IMR-90 (cell line): ENCODE measurements at regions not wholly inside any gene's neighbourhood (a gene's known extent, or its start where the extent isn't known, plus 50 kb on each side); places are given as distances from the start of the nearest gene placed in this dataset.

Source experiments
- MAZ ChIP-seq: IDR thresholded peaks from 2 replicates; pipeline ENCODE4 v1.6.1; 2012; ENCODE audit warnings: low read depth, mild to moderate bottlenecking, low read length, improper control_type of control experiment, moderate library complexity, borderline replicate concordance
- POLR2A ChIP-seq: IDR thresholded peaks from 2 replicates; pipeline ENCODE4 v1.6.1; 2012; ENCODE audit warnings: mild to moderate bottlenecking, low read depth, low read length
- RAD21 ChIP-seq: IDR thresholded peaks from 2 replicates; pipeline ENCODE4 v1.6.1; 2012; ENCODE audit warnings: low read length, improper control_type of control experiment
- TF ChIP-seq, protein P1 (sequence below): conservative IDR thresholded peaks from 2 replicates; pipeline ENCODE4 v1.5.1; 2012; ENCODE audit warnings: mild to moderate bottlenecking, low read depth, low read length, improper control_type of control experiment

DNA sequence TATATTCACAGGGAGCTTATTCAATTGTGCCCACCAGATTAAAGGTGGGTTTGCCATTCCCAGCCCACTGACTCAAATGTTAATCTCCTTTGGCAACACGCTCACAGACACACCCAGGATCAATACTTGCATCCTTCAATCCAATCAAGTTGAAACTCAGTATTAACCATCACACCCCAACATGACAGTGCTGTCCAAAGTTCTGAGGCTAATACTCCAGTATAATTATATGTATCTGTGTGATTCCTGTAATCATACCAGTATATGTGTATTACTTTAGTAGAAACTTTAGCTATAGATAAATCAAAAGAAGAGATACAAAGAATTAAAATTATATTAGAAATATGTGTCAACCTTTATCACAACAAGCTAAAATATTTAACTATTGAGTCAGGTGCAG, 1166.0 kb downstream of the ZPLD1 start:
- TF ChIP-seq MAZ (no peak), RAD21 (no peak), POLR2A (no peak)
- TF ChIP-seq, protein P1, sequence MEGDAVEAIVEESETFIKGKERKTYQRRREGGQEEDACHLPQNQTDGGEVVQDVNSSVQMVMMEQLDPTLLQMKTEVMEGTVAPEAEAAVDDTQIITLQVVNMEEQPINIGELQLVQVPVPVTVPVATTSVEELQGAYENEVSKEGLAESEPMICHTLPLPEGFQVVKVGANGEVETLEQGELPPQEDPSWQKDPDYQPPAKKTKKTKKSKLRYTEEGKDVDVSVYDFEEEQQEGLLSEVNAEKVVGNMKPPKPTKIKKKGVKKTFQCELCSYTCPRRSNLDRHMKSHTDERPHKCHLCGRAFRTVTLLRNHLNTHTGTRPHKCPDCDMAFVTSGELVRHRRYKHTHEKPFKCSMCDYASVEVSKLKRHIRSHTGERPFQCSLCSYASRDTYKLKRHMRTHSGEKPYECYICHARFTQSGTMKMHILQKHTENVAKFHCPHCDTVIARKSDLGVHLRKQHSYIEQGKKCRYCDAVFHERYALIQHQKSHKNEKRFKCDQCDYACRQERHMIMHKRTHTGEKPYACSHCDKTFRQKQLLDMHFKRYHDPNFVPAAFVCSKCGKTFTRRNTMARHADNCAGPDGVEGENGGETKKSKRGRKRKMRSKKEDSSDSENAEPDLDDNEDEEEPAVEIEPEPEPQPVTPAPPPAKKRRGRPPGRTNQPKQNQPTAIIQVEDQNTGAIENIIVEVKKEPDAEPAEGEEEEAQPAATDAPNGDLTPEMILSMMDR, result no peak
